HL-60 (cell line): ENCODE measurements at regions not wholly inside any gene's neighbourhood (a gene's known extent, or its start where the extent isn't known, plus 50 kb on each side); places are given as distances from the start of the nearest gene placed in this dataset.

Source experiments
- POLR2AphosphoS5 ChIP-seq: IDR thresholded peaks from 2 replicates; pipeline ENCODE4 v1.6.1; 2012; ENCODE audit warnings: low read depth
- TF ChIP-seq, protein P1 (sequence below): IDR thresholded peaks from one replicate; pipeline ENCODE4 v1.5.1; 2011; ENCODE audit warnings: low read length, control low read depth, inconsistent platforms; ENCODE audit not compliant: insufficient read depth

- TF ChIP-seq POLR2AphosphoS5, result no peak
- TF ChIP-seq, protein P1, sequence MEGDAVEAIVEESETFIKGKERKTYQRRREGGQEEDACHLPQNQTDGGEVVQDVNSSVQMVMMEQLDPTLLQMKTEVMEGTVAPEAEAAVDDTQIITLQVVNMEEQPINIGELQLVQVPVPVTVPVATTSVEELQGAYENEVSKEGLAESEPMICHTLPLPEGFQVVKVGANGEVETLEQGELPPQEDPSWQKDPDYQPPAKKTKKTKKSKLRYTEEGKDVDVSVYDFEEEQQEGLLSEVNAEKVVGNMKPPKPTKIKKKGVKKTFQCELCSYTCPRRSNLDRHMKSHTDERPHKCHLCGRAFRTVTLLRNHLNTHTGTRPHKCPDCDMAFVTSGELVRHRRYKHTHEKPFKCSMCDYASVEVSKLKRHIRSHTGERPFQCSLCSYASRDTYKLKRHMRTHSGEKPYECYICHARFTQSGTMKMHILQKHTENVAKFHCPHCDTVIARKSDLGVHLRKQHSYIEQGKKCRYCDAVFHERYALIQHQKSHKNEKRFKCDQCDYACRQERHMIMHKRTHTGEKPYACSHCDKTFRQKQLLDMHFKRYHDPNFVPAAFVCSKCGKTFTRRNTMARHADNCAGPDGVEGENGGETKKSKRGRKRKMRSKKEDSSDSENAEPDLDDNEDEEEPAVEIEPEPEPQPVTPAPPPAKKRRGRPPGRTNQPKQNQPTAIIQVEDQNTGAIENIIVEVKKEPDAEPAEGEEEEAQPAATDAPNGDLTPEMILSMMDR, result no peak
Observed at GRCh38 chr10:43960477-43960876, 311.8 kb upstream of the ZNF32 start.
